Smooth muscle cell (in vitro differentiated cells): ENCODE measurements at regions not wholly inside any gene's neighbourhood (a gene's known extent, or its start where the extent isn't known, plus 50 kb on each side); places are given as distances from the start of the nearest gene placed in this dataset.

Experiments
- DNase-seq: peaks from one replicate; lab custom pipeline; 2025; ENCODE audit not compliant: unreplicated experiment; lab: John Stamatoyannopoulos, UW
- H2AFZ ChIP-seq: fragments of 200-600 bp; sonication (generic); 2 replicates; pipeline ENCODE4 v1.6.0; 2016; ENCODE audit warnings: antibody characterized with exemption, low read depth, mild to moderate bottlenecking
- H3F3A ChIP-seq: fragments of 200-600 bp; sonication (generic); 2 replicates; pipeline ENCODE4 v1.6.0; 2017; ENCODE audit warnings: antibody characterized with exemption, low read depth
- H3K27ac ChIP-seq: fragments of 200-600 bp; sonication (generic); 2 replicates; pipeline ENCODE4 v1.5.1; 2016; ENCODE audit warnings: low read depth, mild to moderate bottlenecking
- H3K27me3 ChIP-seq: fragments of 200-600 bp; sonication (generic); 2 replicates; pipeline ENCODE4 v1.6.1; 2016; ENCODE audit warnings: low read depth, mild to moderate bottlenecking
- H3K36me3 ChIP-seq: fragments of 200-600 bp; sonication (generic); 2 replicates; pipeline ENCODE4 v1.5.1; 2016; ENCODE audit warnings: low read depth
- H3K4me1 ChIP-seq: fragments of 200-600 bp; sonication (generic); 2 replicates; pipeline ENCODE4 v1.5.1; 2016; ENCODE audit warnings: low read depth
- H3K4me2 ChIP-seq: fragments of 200-600 bp; sonication (generic); 2 replicates; pipeline ENCODE4 v1.6.0; 2016; ENCODE audit warnings: mild to moderate bottlenecking
- H3K4me3 ChIP-seq: fragments of 200-600 bp; sonication (generic); 2 replicates; pipeline ENCODE4 v1.5.1; 2016; ENCODE audit warnings: mild to moderate bottlenecking
- H3K79me2 ChIP-seq: fragments of 200-600 bp; sonication (generic); 2 replicates; pipeline ENCODE4 v1.6.0; 2016; ENCODE audit warnings: low read depth, mild to moderate bottlenecking
- H3K9ac ChIP-seq: fragments of 200-600 bp; sonication (generic); 2 replicates; pipeline ENCODE4 v1.6.0; 2016; ENCODE audit warnings: low read depth
- H3K9me3 ChIP-seq: fragments of 200-600 bp; sonication (generic); replicated peaks from 2 replicates; pipeline ENCODE4 v1.5.1; 2016; ENCODE audit warnings: low read depth
- H4K20me1 ChIP-seq: fragments of 200-600 bp; sonication (generic); 2 replicates; pipeline ENCODE4 v1.6.0; 2016; ENCODE audit warnings: low read depth
- CTCF ChIP-seq: fragments of 200-600 bp; sonication (generic); IDR thresholded peaks from 2 replicates; pipeline ENCODE4 v1.5.1; 2017; ENCODE audit warnings: borderline replicate concordance, mild to moderate bottlenecking, antibody characterized with exemption; ENCODE audit not compliant: insufficient read depth, poor library complexity, severe bottlenecking
- WGBS: methylation state at CpG from one replicate; pipeline ENCODE4 v1.1.7; 2016; ENCODE audit warnings: low lambda C conversion rate; 5-methylcytosine and 5-hydroxymethylcytosine counted together

GRCh38 chr10:28425422-28425821, 107.5 kb upstream of the WAC start:
- H3K79me2 ChIP-seq, result no peaks in the 10 kb centered on the region
- H3K4me3 ChIP-seq, result no peak overlapping the region
- peak overlapping the region; percentile 26 for H3K4me2 ChIP-seq
- TF ChIP-seq CTCF, result no peak
- peaks cover 8% of the 10 kb centered on the region for H3K4me1 ChIP-seq
- no peak overlapping the region for H3K27ac ChIP-seq
- H3K9me3 ChIP-seq, result no peaks in the 10 kb centered on the region
- H2AFZ ChIP-seq, result no peak overlapping the region
- no peak overlapping the region for H3K9ac ChIP-seq
- no peaks in the 10 kb centered on the region for H3F3A ChIP-seq
- 95% methylated on average over 3 of the region's 3 CpGs for WGBS
- DNase-seq, result no peak
- no peaks in the 10 kb centered on the region for H4K20me1 ChIP-seq
- no peaks in the 10 kb centered on the region for H3K36me3 ChIP-seq
- no peaks in the 10 kb centered on the region for H3K27me3 ChIP-seq

GRCh38 chr10:28426392-28427159, 106.3 kb upstream of the WAC start:
- no peak overlapping the region for H3K27ac ChIP-seq
- DNase-seq, result no peak
- H3K9ac ChIP-seq, result no peak overlapping the region
- no peak overlapping the region for H3K4me3 ChIP-seq
- no peak overlapping the region for H3K4me2 ChIP-seq
- H3K9me3 ChIP-seq, result no peaks in the 10 kb centered on the region
- no peaks in the 10 kb centered on the region for H3F3A ChIP-seq
- TF ChIP-seq CTCF, result no peak
- no peak overlapping the region for H2AFZ ChIP-seq
- H4K20me1 ChIP-seq, result no peaks in the 10 kb centered on the region
- peaks cover 8% of the 10 kb centered on the region for H3K4me1 ChIP-seq
- no peaks in the 10 kb centered on the region for H3K27me3 ChIP-seq
- H3K79me2 ChIP-seq, result no peaks in the 10 kb centered on the region
- no peaks in the 10 kb centered on the region for H3K36me3 ChIP-seq

DNA sequence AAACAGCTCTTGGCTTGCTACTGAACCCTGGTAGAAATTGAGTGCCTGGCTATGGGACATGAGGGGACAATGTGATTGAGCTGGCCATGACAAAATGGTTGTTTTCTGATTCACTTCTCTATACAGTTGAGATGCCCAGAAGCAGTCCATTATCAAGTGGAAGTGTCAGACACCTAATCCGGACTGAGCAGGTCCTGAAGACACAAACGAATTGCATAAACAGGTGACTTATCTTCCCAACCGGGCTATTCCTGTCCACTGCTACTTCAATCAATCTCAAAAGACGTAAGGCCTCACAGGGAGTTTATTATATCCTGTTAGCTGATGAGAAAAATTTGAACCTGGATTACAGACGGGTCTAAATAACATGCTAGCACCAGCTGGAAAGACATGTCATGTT, 105.5 kb upstream of the WAC start:
- no peak overlapping the region for H3K4me3 ChIP-seq
- H3K9me3 ChIP-seq, result no peaks in the 10 kb centered on the region
- no peaks in the 10 kb centered on the region for H3K79me2 ChIP-seq
- no peaks in the 10 kb centered on the region for H4K20me1 ChIP-seq
- TF ChIP-seq CTCF, result no peak
- no peaks in the 10 kb centered on the region for H3K36me3 ChIP-seq
- peaks cover 8% of the 10 kb centered on the region for H3K4me1 ChIP-seq
- H3F3A ChIP-seq, result no peaks in the 10 kb centered on the region
- no peak overlapping the region for H3K4me2 ChIP-seq
- DNase-seq, result no peak
- WGBS, result 88% methylated on average over 5 of the region's 5 CpGs
- no peaks in the 10 kb centered on the region for H3K27me3 ChIP-seq
- no peak overlapping the region for H2AFZ ChIP-seq
- no peak overlapping the region for H3K27ac ChIP-seq
- H3K9ac ChIP-seq, result no peak overlapping the region

DNA sequence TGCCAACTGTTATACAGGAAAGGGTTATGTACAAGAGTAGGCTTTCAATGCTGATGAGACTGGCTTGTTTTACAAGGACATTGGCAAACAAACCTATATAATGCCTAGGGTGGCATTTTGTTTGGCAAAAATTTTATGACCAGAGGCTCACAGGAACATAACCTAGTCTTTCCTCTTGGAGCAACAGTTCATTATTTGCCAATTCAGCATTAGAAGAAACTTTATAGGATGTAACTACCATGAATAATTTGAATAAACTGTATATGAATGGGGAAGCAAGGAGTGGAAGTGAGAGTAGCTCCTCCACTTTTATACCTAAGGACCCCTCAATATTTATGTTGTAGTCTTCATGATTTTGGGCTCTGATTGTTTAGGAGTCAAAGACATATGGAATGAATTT, 103.9 kb upstream of the WAC start:
- Histone ChIP-seq H3K27ac (no peak overlapping the region), H2AFZ (no peak overlapping the region), H3K9me3 (no peaks in the 10 kb centered on the region), H3K27me3 (no peaks in the 10 kb centered on the region), H4K20me1 (no peaks in the 10 kb centered on the region), H3K4me2 (no peak overlapping the region), H3K4me1 (peaks cover 8% of the 10 kb centered on the region), H3K36me3 (no peaks in the 10 kb centered on the region), H3K79me2 (no peaks in the 10 kb centered on the region), H3F3A (no peaks in the 10 kb centered on the region), H3K4me3 (no peak overlapping the region), H3K9ac (no peak overlapping the region)
- TF ChIP-seq CTCF, result no peak
- no peak for DNase-seq
